PC-9 (cell line): ENCODE measurements at regions not wholly inside any gene's neighbourhood (a gene's known extent, or its start where the extent isn't known, plus 50 kb on each side); places are given as distances from the start of the nearest gene placed in this dataset.

Experiments
- BruUV-seq: library from RNA; stranded (reverse); fragments of 400-500 nt; replicated peaks from 2 replicates; lab custom pipeline; 2021; lab: Mats Ljungman, UMichigan
- CTCF ChIA-PET: fragments of 300-600 bp; sonication (Branson Sonifier 250); formaldehyde crosslinking; loops from one replicate; lab custom pipeline; 2022; ENCODE audit warnings: antibody characterized with exemption; lab: Charles Lee
- POLR2A ChIA-PET: fragments of 300-600 bp; sonication (Branson Sonifier 250); formaldehyde crosslinking; loops from one replicate; lab custom pipeline; 2022; ENCODE audit warnings: antibody characterized with exemption; ENCODE audit not compliant: unreplicated experiment; lab: Charles Lee
- DNase-seq, 2 experiments: peaks; one replicate each; pipeline versions ENCODE4 v3.0.0 to v3.0.0-alpha.2; 2015 to 2022; ENCODE audit warnings: mixed read lengths in 1 of 2
- H2AFZ ChIP-seq: fragments of 200-600 bp; sonication (generic); 2 replicates; pipeline ENCODE4 v1.8.1; 2017; ENCODE audit warnings: antibody characterized with exemption
- H3F3A ChIP-seq: fragments of 200-600 bp; sonication (generic); 2 replicates; pipeline ENCODE4 v1.8.1; 2017; ENCODE audit warnings: antibody characterized with exemption, mild to moderate bottlenecking, low read depth; ENCODE audit not compliant: insufficient read depth
- H3K27ac ChIP-seq: fragments of 200-600 bp; sonication (generic); 2 replicates; pipeline ENCODE4 v1.6.1; 2016; ENCODE audit warnings: mixed run types
- H3K27me3 ChIP-seq: fragments of 200-600 bp; sonication (generic); 2 replicates; pipeline ENCODE4 v1.6.1; 2016; ENCODE audit warnings: low read depth, mixed run types; ENCODE audit not compliant: insufficient read depth
- H3K36me3 ChIP-seq: fragments of 200-600 bp; sonication (generic); 2 replicates; pipeline ENCODE4 v1.6.1; 2016; ENCODE audit warnings: low read depth, mixed run types
- H3K4me1 ChIP-seq: fragments of 200-600 bp; sonication (generic); replicated peaks from 2 replicates; pipeline ENCODE4 v1.6.1; 2016; ENCODE audit warnings: mixed run types; ENCODE audit not compliant: insufficient read depth
- H3K4me2 ChIP-seq: fragments of 200-600 bp; sonication (generic); 2 replicates; pipeline ENCODE4 v1.6.1; 2017; ENCODE audit warnings: mixed run types
- H3K4me3 ChIP-seq: fragments of 200-600 bp; sonication (generic); 2 replicates; pipeline ENCODE4 v1.6.1; 2016; ENCODE audit warnings: mixed run types
- H3K79me2 ChIP-seq: fragments of 200-600 bp; sonication (generic); 2 replicates; pipeline ENCODE4 v1.6.1; 2017; ENCODE audit warnings: low read depth, mixed run types
- H3K9me2 ChIP-seq: fragments of 200-600 bp; sonication (generic); 2 replicates; pipeline ENCODE4 v1.8.1; 2017; ENCODE audit warnings: mild to moderate bottlenecking; ENCODE audit not compliant: insufficient read depth
- H3K9me3 ChIP-seq: fragments of 200-600 bp; sonication (generic); 2 replicates; pipeline ENCODE4 v1.8.1; 2016; ENCODE audit warnings: low read depth; ENCODE audit not compliant: insufficient read depth
- H4K20me1 ChIP-seq: fragments of 200-600 bp; sonication (generic); 2 replicates; pipeline ENCODE4 v1.8.1; 2017; ENCODE audit not compliant: insufficient read depth
- EZH2 ChIP-seq: fragments of 200-600 bp; sonication (generic); IDR thresholded peaks from 2 replicates; pipeline ENCODE4 v1.8.0; 2017; ENCODE audit warnings: antibody characterized with exemption, low read depth
- intact Hi-C: fragments of 100-400 bp; cut with micrococcal nuclease; formaldehyde crosslinking; loops from one replicate; pipeline ENCODE4 v1.10.0; 2022; ENCODE audit not compliant: unreplicated experiment
- TF ChIP-seq, protein P1 (sequence below): fragments of 200-600 bp; sonication (generic); conservative IDR thresholded peaks from 2 replicates; pipeline ENCODE4 v1.6.1; 2017; ENCODE audit warnings: mixed run types, antibody characterized with exemption, mild to moderate bottlenecking, moderate library complexity

DNA sequence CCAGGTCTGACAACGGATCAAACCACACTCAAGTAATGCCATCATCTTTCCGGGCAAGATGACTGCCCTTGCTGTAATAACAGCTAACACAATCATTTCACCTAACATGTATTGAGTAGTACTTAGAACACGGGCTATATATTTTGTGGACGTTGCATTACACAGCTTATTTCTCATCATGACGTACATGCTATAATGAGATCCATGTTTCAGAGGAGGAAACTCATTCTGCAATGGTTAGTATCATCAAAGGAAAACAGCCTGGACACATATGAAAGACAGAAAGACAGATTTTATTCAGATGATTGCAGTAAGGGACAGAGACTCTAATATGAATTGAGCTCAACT lies 446.7 kb downstream of the HS3ST3B1 start:
- intact Hi-C loops: no loop called here
- BruUV-seq: no TSS peak
- TF ChIP-seq EZH2: no peak
- TF ChIP-seq, protein P1, sequence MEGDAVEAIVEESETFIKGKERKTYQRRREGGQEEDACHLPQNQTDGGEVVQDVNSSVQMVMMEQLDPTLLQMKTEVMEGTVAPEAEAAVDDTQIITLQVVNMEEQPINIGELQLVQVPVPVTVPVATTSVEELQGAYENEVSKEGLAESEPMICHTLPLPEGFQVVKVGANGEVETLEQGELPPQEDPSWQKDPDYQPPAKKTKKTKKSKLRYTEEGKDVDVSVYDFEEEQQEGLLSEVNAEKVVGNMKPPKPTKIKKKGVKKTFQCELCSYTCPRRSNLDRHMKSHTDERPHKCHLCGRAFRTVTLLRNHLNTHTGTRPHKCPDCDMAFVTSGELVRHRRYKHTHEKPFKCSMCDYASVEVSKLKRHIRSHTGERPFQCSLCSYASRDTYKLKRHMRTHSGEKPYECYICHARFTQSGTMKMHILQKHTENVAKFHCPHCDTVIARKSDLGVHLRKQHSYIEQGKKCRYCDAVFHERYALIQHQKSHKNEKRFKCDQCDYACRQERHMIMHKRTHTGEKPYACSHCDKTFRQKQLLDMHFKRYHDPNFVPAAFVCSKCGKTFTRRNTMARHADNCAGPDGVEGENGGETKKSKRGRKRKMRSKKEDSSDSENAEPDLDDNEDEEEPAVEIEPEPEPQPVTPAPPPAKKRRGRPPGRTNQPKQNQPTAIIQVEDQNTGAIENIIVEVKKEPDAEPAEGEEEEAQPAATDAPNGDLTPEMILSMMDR: no peak
- H3K79me2 ChIP-seq: no peaks in the 10 kb centered on the region
- H3F3A ChIP-seq: no peaks in the 10 kb centered on the region
- no peak overlapping the region for H3K27ac ChIP-seq
- ChIA-PET CTCF (no interaction called here), POLR2A (interaction anchor here (0.8 kb wide), 1 partner anchor 11 kb away, joined by 5 read pairs; no protein-coding TSS in a partner anchor)
- H3K4me1 ChIP-seq: no peaks in the 10 kb centered on the region
- H3K4me2 ChIP-seq: no peak overlapping the region
- no peak overlapping the region for H2AFZ ChIP-seq
- H3K9me2 ChIP-seq: no peaks in the 10 kb centered on the region
- no peaks in the 10 kb centered on the region for H3K27me3 ChIP-seq
- H3K9me3 ChIP-seq: no peaks in the 10 kb centered on the region
- H4K20me1 ChIP-seq: no peaks in the 10 kb centered on the region
- no peak overlapping the region for H3K4me3 ChIP-seq
- no peaks in the 10 kb centered on the region for H3K36me3 ChIP-seq
- DNase-seq: no peak

DNA sequence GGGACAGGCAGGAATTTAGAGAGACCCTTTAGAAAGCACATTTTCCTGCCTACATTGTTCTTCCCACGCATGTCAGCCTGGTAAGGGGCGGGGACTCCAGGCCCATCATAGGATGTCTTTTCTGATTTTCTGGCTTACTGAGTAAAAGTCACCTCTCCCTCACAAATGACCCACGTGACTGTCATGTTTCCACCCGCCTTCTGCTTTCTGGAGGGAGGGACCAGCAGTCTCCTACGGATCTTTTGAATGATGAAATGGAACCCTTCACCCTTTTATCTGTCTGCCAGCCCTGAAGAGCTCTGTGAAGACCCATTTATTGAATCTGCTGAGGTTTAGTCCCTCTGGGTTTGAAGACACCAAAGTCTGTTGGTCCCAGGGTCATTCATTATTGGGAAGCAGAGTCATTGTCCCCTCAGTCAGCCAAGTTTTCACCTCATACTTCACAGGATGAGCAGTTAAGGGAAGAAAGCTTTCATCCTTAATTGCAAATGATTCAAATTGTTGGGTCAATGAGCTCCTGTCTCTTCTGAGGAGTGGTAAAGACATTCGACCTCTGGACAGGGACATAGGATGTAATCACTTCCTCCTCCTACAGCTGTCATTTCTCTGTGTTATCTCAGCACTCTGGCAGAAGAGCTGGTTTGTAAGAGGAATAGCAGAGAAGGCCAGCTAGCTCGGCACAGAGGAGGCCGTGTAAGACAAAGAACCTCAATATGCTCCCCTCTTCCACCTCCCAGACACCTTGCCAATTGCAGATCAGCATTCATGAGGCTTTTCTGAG lies 446.1 kb downstream of the HS3ST3B1 start:
- H3K9me3 ChIP-seq: no peaks in the 10 kb centered on the region
- POLR2A ChIA-PET: interaction anchor here (0.8 kb wide), 1 partner anchor 12 kb away, joined by 5 read pairs; no protein-coding TSS in a partner anchor
- H3K4me2 ChIP-seq: no peak overlapping the region
- intact Hi-C loops: no loop called here
- no peaks in the 10 kb centered on the region for H3K79me2 ChIP-seq
- H3K27me3 ChIP-seq: no peaks in the 10 kb centered on the region
- no peak for TF ChIP-seq EZH2
- TF ChIP-seq, protein P1: no peak
- no peaks in the 10 kb centered on the region for H3K36me3 ChIP-seq
- no peaks in the 10 kb centered on the region for H3F3A ChIP-seq
- H2AFZ ChIP-seq: no peak overlapping the region
- H3K4me3 ChIP-seq: no peak overlapping the region
- no TSS peak for BruUV-seq
- no peak for DNase-seq
- no peaks in the 10 kb centered on the region for H3K9me2 ChIP-seq
- H3K27ac ChIP-seq: no peak overlapping the region
- H3K4me1 ChIP-seq: no peaks in the 10 kb centered on the region
- CTCF ChIA-PET: no interaction called here
- H4K20me1 ChIP-seq: no peaks in the 10 kb centered on the region

DNA sequence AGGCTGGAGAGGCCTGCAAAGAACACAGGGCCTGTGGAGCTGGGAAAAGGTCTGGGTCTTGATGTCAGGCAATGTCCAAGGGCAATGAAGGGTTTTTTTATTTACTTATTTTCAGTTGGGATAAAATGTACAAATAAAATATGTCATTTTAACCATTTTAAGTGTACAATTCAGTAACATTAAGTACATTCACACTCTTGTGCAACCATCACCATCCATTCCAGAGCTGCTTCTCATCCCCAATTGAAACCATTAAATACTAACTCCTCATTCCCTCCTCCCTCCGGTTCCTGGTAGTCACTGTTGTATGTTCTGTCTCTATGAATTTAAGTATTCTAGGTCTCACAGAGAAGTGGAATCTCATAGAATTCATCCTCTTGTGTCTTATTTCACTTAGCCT lies 444.7 kb downstream of the HS3ST3B1 start:
- H2AFZ ChIP-seq: no peak overlapping the region
- intact Hi-C loops: no loop called here
- CTCF ChIA-PET: no interaction called here

More for the DNA sequence above, 444.7 kb downstream of the HS3ST3B1 start:
- Histone ChIP-seq H3K79me2 (no peaks in the 10 kb centered on the region), H4K20me1 (no peaks in the 10 kb centered on the region), H3F3A (no peaks in the 10 kb centered on the region), H3K27ac (no peak overlapping the region), H3K9me2 (no peaks in the 10 kb centered on the region), H3K4me3 (no peak overlapping the region), H3K4me1 (no peaks in the 10 kb centered on the region), H3K27me3 (no peaks in the 10 kb centered on the region), H3K9me3 (no peaks in the 10 kb centered on the region), H3K4me2 (no peak overlapping the region), H3K36me3 (no peaks in the 10 kb centered on the region)
- BruUV-seq: no TSS peak
- no peak for DNase-seq
- POLR2A ChIA-PET: no interaction called here
- no peak for TF ChIP-seq EZH2
- TF ChIP-seq, protein P1: no peak
